ENCODE measurements at regions not wholly inside any gene's neighbourhood (a gene's known extent, or its start where the extent isn't known, plus 50 kb on each side); places are given as distances from the start of the nearest gene placed in this dataset.

GRCh38 chr6:119535332-119535731 is 185.8 kb upstream of the MAN1A1 start:
- DNase-seq (ENCODE audit: extremely low spot score), result peak; percentile 22
- CTCF ChIA-PET, result interaction anchor here (0.8 to 2.8 kb wide), 4 partner anchors 10 to 55 kb away, joined by 3 to 10 read pairs (median 4); no protein-coding TSS in a partner anchor
- POLR2A ChIA-PET, result no interaction called here
- no peak for TF ChIP-seq CTCF (IDR thresholded peaks at IDR 0.05; ENCODE audit: control extremely low read depth, extremely low read depth, low read depth, missing control alignments)

- TF ChIP-seq CTCF (IDR thresholded peaks at IDR 0.05; ENCODE audit: control extremely low read depth, extremely low read depth, low read depth, missing control alignments), result no peak
Observed at GRCh38 chr6:119533603-119534279, 184.2 kb upstream of the MAN1A1 start.

GRCh38 chr6:119527231-119527578 is 177.6 kb upstream of the MAN1A1 start:
- no peak for TF ChIP-seq CTCF (IDR thresholded peaks at IDR 0.05; ENCODE audit: control extremely low read depth, extremely low read depth, low read depth, missing control alignments)
- CTCF ChIA-PET, result interaction anchor here (1.3 kb wide), 1 partner anchor 32 kb away, joined by 3 read pairs; no protein-coding TSS in a partner anchor
- POLR2A ChIA-PET, result no interaction called here
- no peak for DNase-seq (ENCODE audit: extremely low spot score)

More at GRCh38 chr6:119533603-119534279, 184.2 kb upstream of the MAN1A1 start:
- peak; percentile 21 for DNase-seq (ENCODE audit: extremely low spot score)
- CTCF ChIA-PET, result interaction anchor here (1.0 to 2.8 kb wide), 4 partner anchors 9 to 49 kb away, joined by 3 to 10 read pairs (median 3); no protein-coding TSS in a partner anchor
- POLR2A ChIA-PET, result no interaction called here

- DNase-seq (ENCODE audit: extremely low spot score), result no peak
- POLR2A ChIA-PET, result no interaction called here
- TF ChIP-seq CTCF (IDR thresholded peaks at IDR 0.05; ENCODE audit: control extremely low read depth, extremely low read depth, low read depth, missing control alignments), result no peak
- CTCF ChIA-PET, result interaction anchor here (0.9 kb wide), 1 partner anchor 12 kb away, joined by 3 read pairs; no protein-coding TSS in a partner anchor
Observed at GRCh38 chr6:119526561-119527230, 177.1 kb upstream of the MAN1A1 start.

GRCh38 chr6:119524410-119524809 is 174.8 kb upstream of the MAN1A1 start:
- no peak for TF ChIP-seq CTCF (IDR thresholded peaks at IDR 0.05; ENCODE audit: control extremely low read depth, extremely low read depth, low read depth, missing control alignments)
- ChIA-PET CTCF (interaction anchor here (0.8 to 1.5 kb wide), 3 partner anchors 11 to 375 kb away, joined by 3 to 5 read pairs (median 3); no protein-coding TSS in a partner anchor), POLR2A (no interaction called here)
- no peak for DNase-seq (ENCODE audit: extremely low spot score)

GRCh38 chr6:119523556-119523955 is 174.0 kb upstream of the MAN1A1 start:
- POLR2A ChIA-PET, result no interaction called here

More at GRCh38 chr6:119523556-119523955, 174.0 kb upstream of the MAN1A1 start:
- no peak for TF ChIP-seq CTCF (IDR thresholded peaks at IDR 0.05; ENCODE audit: control extremely low read depth, extremely low read depth, low read depth, missing control alignments)
- CTCF ChIA-PET, result no interaction called here
- no peak for DNase-seq (ENCODE audit: extremely low spot score)

Measured in GM10248 (cell line).